ENCODE measurements at regions not wholly inside any gene's neighbourhood (a gene's known extent, or its start where the extent isn't known, plus 50 kb on each side); places are given as distances from the start of the nearest gene placed in this dataset.

DNA sequence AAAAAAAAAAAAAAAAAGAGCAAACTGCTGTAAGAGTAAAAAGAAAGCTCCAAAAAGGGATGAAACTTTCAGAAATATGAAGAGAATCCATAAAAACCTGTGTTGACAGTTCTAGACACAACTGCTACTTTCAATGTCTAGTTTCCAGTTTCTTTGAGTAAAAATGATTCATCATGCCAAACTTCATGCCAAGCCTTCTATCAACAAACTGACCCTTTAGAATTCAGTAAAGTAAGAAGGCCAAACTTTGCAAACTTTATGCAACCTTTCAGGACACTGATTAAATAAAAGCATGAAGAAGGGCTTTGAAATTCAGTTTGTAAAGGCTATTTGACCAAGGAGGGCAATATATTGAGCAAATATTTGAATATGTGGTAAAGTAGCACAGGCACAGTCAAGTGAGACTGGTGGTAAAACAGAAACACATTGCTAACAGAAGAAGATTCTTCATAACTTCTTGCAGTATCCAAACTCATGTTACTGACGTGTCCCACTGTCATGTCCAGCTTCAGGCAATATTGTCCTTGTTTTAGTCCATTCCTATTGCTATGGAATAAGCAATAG is 56.3 kb upstream of the CFAP20DC start:
- H3K27me3 ChIP-seq: no peaks in the 10 kb centered on the region
- H3K36me3 ChIP-seq: no peaks in the 10 kb centered on the region
- H3K9me3 ChIP-seq: no peaks in the 10 kb centered on the region
- H3K4me3 ChIP-seq: no peak overlapping the region
- DNase-seq: no peak
- no peak for TF ChIP-seq POLR2A (IDR thresholded peaks at IDR 0.05)
- TF ChIP-seq CTCF (IDR thresholded peaks at IDR 0.05): no peak
- H3K27ac ChIP-seq: no peak overlapping the region
- H3K4me1 ChIP-seq: no peaks in the 10 kb centered on the region

DNA sequence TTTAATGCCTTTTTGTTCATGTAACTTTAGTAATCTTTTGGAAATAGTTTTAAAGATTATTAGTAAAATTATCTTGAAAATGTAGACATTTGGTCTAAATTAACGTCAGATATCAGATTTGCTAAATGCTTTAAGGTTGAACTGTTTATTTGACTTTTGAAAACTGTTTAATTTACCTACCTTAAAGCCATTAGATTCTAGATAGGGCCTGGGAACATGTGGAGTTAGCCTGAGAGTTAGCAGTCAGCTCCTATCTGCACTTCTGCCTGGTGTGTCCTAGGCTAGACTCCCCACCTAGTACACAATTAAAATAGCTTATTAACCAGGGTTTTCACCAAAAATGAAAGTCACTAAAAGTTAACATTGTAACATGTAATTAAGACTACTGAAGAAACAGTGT is 53.7 kb upstream of the CFAP20DC start:
- no peaks in the 10 kb centered on the region for H3K27me3 ChIP-seq
- no peak for DNase-seq
- no peaks in the 10 kb centered on the region for H3K36me3 ChIP-seq
- H3K27ac ChIP-seq: no peak overlapping the region
- TF ChIP-seq POLR2A (IDR thresholded peaks at IDR 0.05): no peak
- TF ChIP-seq CTCF (IDR thresholded peaks at IDR 0.05): no peak
- no peaks in the 10 kb centered on the region for H3K4me1 ChIP-seq
- H3K9me3 ChIP-seq: no peaks in the 10 kb centered on the region
- no peak overlapping the region for H3K4me3 ChIP-seq

GRCh38 chr3:59101231-59101736 is 51.5 kb upstream of the CFAP20DC start:
- no peak for DNase-seq
- Histone ChIP-seq H3K27me3 (no peaks in the 10 kb centered on the region), H3K27ac (no peak overlapping the region), H3K4me1 (no peaks in the 10 kb centered on the region), H3K36me3 (no peaks in the 10 kb centered on the region), H3K9me3 (no peaks in the 10 kb centered on the region), H3K4me3 (no peak overlapping the region)
- TF ChIP-seq POLR2A (IDR thresholded peaks at IDR 0.05) (no peak), CTCF (IDR thresholded peaks at IDR 0.05) (no peak)

Small RNAs in the stretch of these regions (small RNA-seq; reads per million reads assigned to genes)
- gene RF00017: 0 reads per million in 2 donors
